Adrenal gland (tissue), 9 donors: ENCODE measurements at regions not wholly inside any gene's neighbourhood (a gene's known extent, or its start where the extent isn't known, plus 50 kb on each side); places are given as distances from the start of the nearest gene placed in this dataset.

ENCODE experiments used
- DNase-seq, 7 donors: peaks; one replicate each; pipeline ENCODE4 v3.0.0-alpha.2; 2019 to 2020
- H3K27ac ChIP-seq, 5 donors: fragments of 200-600 bp; sonication (generic) in 4 of 5; 1 replicate in 3 of 5; 2 replicates in 2 of 5; pipeline versions ENCODE4 v1.5.1 to v1.8.0; 2016 to 2020; ENCODE audit warnings: mild to moderate bottlenecking in 1 of 5
- H3K27me3 ChIP-seq: fragments of 200-600 bp; 2 replicates; pipeline ENCODE4 v1.8.0; 2021
- H3K36me3 ChIP-seq, 2 donors: fragments of 200-600 bp; replicated peaks in 1 of 2; 1 replicate in 1 of 2; 2 replicates in 1 of 2; pipeline versions ENCODE4 v1.5.1 to v1.8.0; 2018 to 2022
- H3K4me1 ChIP-seq, 2 donors: fragments of 200-600 bp; replicated peaks in 1 of 2; 1 replicate in 1 of 2; 2 replicates in 1 of 2; pipeline versions ENCODE4 v1.5.1 to v1.8.0; 2018 to 2021
- H3K4me3 ChIP-seq, 4 donors: fragments of 200-600 bp; sonication (generic) in 3 of 4; one replicate each; pipeline ENCODE4 v1.5.1; 2016 to 2018
- H3K9me3 ChIP-seq, 3 donors: fragments of 200-600 bp; sonication (generic) in 1 of 3; replicated peaks in 1 of 3; 1 replicate in 2 of 3; 2 replicates in 1 of 3; pipeline versions ENCODE4 v1.5.1 to v1.8.0; 2016 to 2021
- POLR2A ChIP-seq, 2 donors: fragments of 450-650 bp; IDR thresholded peaks; one replicate each; pipeline ENCODE4 v1.6.1; 2017; ENCODE audit warnings: antibody characterized with exemption in 2 of 2, mild to moderate bottlenecking in 2 of 2, moderate library complexity in 1 of 2
- WGBS, 4 donors: extraction: QIAGEN DNeasy Blood & Tissue Kit in 2 of 4; methylation state at CpG; one replicate each; pipeline versions ENCODE4 v1.1.5 to v1.1.7; 2013 to 2017; 5-methylcytosine and 5-hydroxymethylcytosine counted together
- intact Hi-C, 2 donors: fragments of 100-400 bp; cut with DNase I; formaldehyde crosslinking; loops; one replicate each; pipeline versions ENCODE4 v1.14.1 to v1.15.0; 2022 to 2023
- TF ChIP-seq, protein P1 (sequence below), 6 experiments: fragments of 450-650 bp in 4 of 6; fragments of 200-600 bp in 2 of 6; sonication (generic) in 1 of 6; IDR thresholded peaks; 1 replicate in 5 of 6; 2 replicates in 1 of 6; pipeline versions ENCODE4 v1.5.1 to v1.8.0; 2016 to 2021; ENCODE audit warnings: antibody characterized with exemption in 6 of 6, mild to moderate bottlenecking in 2 of 6, moderate library complexity in 1 of 6
- donor health status: healthy with polysubstance abuse.
- donor health status: Bipolar disorder and iron deficiency.
- donor health status: DM: yes; HTN: yes; CAD: no.
- donor health status: DM: no; HTN: no; CAD: no.
- donor health status: DM: no; HTN: no; CAD: no.

DNA sequence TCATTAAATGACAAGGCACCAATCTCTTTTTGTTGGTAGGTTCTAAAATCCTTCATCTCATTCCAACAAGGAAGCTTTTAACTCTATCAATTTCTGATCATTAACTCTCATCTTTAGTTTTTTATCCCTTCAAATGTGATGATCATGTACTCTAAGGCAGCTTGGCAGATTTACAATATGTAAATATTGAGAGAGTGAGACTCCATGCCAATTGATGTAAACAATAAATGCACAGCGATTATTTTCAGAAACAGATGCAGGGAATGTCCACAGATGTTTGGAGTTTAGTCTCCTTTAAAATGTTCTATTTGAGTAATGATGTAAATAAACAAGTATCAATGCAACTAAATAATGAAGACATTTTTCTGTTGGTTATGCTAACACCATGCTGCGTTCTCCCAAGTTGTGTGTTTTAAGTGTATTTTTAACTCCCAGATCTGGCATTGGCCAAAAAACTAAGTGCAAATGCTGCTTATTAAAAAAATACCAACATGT, 213.8 kb downstream of the AHR start:
- H3K9me3 ChIP-seq, result no peaks in the 10 kb centered on the region
- H3K4me3 ChIP-seq, result no peak overlapping the region
- no peaks in the 10 kb centered on the region for H3K27me3 ChIP-seq
- 71 to 85% (median 82%) methylated on average over 2 of the region's 2 CpGs for WGBS, 4 donors
- H3K36me3 ChIP-seq, result no peaks in the 10 kb centered on the region
- H3K27ac ChIP-seq, result no peak overlapping the region
- intact Hi-C loops, result no loop called here
- TF ChIP-seq, protein P1, sequence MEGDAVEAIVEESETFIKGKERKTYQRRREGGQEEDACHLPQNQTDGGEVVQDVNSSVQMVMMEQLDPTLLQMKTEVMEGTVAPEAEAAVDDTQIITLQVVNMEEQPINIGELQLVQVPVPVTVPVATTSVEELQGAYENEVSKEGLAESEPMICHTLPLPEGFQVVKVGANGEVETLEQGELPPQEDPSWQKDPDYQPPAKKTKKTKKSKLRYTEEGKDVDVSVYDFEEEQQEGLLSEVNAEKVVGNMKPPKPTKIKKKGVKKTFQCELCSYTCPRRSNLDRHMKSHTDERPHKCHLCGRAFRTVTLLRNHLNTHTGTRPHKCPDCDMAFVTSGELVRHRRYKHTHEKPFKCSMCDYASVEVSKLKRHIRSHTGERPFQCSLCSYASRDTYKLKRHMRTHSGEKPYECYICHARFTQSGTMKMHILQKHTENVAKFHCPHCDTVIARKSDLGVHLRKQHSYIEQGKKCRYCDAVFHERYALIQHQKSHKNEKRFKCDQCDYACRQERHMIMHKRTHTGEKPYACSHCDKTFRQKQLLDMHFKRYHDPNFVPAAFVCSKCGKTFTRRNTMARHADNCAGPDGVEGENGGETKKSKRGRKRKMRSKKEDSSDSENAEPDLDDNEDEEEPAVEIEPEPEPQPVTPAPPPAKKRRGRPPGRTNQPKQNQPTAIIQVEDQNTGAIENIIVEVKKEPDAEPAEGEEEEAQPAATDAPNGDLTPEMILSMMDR (IDR thresholded peaks at IDR 0.05), result no peak
- TF ChIP-seq POLR2A (IDR thresholded peaks at IDR 0.05), result no peak
- H3K4me1 ChIP-seq, result no peaks in the 10 kb centered on the region
- no peak for DNase-seq

DNA sequence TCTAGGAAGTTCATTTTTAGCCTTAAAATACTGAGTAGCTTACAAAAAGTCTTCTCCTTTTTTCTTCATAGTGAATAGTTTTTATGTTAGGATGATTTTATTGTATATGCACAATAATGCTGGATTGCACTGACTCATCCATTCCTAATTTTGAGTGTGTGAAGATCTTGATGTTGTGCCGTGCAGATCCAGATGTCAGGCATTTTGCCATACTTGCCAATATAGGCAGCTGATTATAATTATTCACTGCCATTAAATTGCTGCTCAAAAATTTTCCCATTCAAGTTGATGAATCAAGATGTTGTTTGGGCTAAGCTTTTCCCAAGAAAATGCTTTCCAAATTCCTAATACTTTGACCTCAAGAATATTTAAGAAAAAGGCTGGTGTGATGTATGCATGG, 218.3 kb downstream of the AHR start:
- H3K27ac ChIP-seq, result no peak overlapping the region
- H3K4me3 ChIP-seq, result no peak overlapping the region
- TF ChIP-seq, protein P1 (IDR thresholded peaks at IDR 0.05), result no peak
- TF ChIP-seq POLR2A (IDR thresholded peaks at IDR 0.05), result no peak
- no peaks in the 10 kb centered on the region for H3K36me3 ChIP-seq
- peaks cover 2 to 16% of the 10 kb centered on the region in 2 donors for H3K4me1 ChIP-seq
- intact Hi-C loops, result no loop called here
- WGBS, 4 donors, result 73 to 92% (median 80%) methylated on average over 1 of the region's 1 CpG
- H3K27me3 ChIP-seq, result no peaks in the 10 kb centered on the region
- no peaks in the 10 kb centered on the region for H3K9me3 ChIP-seq
- DNase-seq, result no peak

DNA sequence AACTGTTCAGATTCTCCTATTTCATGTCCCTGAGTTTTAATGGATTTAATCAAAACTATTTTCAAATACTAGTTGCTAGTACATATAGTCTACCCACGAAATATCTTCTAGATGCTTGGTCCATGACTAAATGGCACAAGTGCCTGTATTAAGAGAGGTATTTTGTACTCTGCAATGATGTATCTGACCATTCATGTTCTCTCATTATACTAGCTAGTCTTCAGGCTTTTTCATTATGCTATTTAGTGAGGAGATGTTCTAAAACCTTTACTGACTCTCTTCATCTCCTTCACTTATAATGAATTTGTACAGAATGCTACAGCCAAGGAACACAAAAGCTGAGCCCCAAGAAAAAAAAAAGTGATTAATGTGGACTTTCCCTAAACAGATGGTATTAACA, 222.5 kb downstream of the AHR start:
- Histone ChIP-seq H3K27me3 (no peaks in the 10 kb centered on the region), H3K27ac (peak overlapping the region in 1 of 5 donors; percentile 32), H3K36me3 (no peaks in the 10 kb centered on the region), H3K4me3 (no peak overlapping the region), H3K9me3 (no peaks in the 10 kb centered on the region), H3K4me1 (peaks cover 4 to 34% of the 10 kb centered on the region in 2 donors)
- DNase-seq, result no peak
- intact Hi-C loops, result no loop called here
- 78 to 88% (median 80%) methylated on average over 1 of the region's 1 CpG for WGBS, 4 donors
- TF ChIP-seq POLR2A (IDR thresholded peaks at IDR 0.05), result no peak
- TF ChIP-seq, protein P1 (IDR thresholded peaks at IDR 0.05), result no peak

DNA sequence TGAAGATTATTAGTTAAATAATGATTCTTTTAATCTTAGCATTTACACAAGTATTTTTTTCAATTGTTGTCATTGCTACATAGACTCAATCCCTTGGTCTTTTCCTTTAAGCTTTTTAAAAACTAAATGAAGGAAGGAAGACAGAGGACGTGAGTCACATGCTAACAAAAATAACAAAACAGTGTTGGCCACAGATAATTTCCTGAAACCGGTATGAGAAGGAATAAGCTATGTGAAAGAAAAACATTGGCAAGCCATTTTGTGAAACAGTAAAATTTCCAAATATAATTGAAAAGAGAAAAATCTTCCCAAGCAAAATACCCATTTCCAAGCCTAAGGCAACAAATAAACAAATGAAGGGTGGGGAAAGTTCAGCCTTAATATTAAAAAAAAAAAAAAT, 223.0 kb downstream of the AHR start:
- Histone ChIP-seq H3K36me3 (no peaks in the 10 kb centered on the region), H3K4me1 (peaks cover 4 to 34% of the 10 kb centered on the region in 2 donors), H3K4me3 (no peak overlapping the region), H3K9me3 (no peaks in the 10 kb centered on the region), H3K27me3 (no peaks in the 10 kb centered on the region), H3K27ac (peak overlapping the region in 1 of 5 donors; percentile 32)
- TF ChIP-seq, protein P1 (IDR thresholded peaks at IDR 0.05), result no peak
- DNase-seq, result no peak
- intact Hi-C loops, result no loop called here
- WGBS, 4 donors, result 4 to 9% (median 7%) methylated on average over 2 of the region's 2 CpGs
